ENCODE measurements at regions not wholly inside any gene's neighbourhood (a gene's known extent, or its start where the extent isn't known, plus 50 kb on each side); places are given as distances from the start of the nearest gene placed in this dataset.

DNA sequence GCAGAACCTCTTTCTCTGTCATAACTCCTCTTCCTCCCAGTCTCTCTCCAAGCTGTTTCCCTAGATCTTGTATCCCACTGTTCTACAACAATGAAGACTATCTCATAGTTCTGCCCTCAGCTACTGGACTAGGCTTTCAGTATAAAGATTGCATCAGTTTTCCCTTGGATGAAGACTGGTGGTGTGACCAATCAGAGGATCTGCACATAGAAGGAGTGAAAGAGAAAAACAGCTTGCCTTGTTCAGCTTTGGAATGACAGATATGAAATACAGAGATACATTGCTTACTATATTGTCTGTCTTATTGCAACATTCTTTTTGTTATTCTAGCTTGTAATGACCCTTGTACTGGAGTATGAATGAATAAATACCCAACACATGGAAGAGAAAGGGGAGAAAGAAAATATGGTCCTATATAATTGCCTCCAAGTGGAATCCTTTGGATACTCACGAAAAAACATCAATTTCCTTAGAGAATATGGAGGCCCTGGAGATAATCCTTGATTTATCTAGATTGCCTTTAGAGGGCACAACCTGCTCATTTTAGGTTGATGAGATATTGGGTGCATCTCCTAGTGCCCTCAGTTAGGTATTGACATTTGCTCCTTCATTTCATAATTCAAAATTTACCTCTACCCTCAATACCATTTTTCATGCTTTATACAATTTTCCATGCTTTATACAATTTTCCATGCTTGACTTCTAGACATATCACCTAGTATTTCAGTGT, 395.8 kb downstream of the NAF1 start:
- TF ChIP-seq, protein P1, sequence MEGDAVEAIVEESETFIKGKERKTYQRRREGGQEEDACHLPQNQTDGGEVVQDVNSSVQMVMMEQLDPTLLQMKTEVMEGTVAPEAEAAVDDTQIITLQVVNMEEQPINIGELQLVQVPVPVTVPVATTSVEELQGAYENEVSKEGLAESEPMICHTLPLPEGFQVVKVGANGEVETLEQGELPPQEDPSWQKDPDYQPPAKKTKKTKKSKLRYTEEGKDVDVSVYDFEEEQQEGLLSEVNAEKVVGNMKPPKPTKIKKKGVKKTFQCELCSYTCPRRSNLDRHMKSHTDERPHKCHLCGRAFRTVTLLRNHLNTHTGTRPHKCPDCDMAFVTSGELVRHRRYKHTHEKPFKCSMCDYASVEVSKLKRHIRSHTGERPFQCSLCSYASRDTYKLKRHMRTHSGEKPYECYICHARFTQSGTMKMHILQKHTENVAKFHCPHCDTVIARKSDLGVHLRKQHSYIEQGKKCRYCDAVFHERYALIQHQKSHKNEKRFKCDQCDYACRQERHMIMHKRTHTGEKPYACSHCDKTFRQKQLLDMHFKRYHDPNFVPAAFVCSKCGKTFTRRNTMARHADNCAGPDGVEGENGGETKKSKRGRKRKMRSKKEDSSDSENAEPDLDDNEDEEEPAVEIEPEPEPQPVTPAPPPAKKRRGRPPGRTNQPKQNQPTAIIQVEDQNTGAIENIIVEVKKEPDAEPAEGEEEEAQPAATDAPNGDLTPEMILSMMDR (IDR thresholded peaks at IDR 0.05), result no peak
- TF ChIP-seq ZFX (IDR thresholded peaks at IDR 0.05; ENCODE audit: borderline replicate concordance), result no peak

Measured in 22Rv1 (cell line).